ENCODE measurements at regions not wholly inside any gene's neighbourhood (a gene's known extent, or its start where the extent isn't known, plus 50 kb on each side); places are given as distances from the start of the nearest gene placed in this dataset.

- DNase-seq (ENCODE audit: low read depth, low spot score) (no peak), ATAC-seq (no peak)
- H3K9me3 ChIP-seq (ENCODE audit: control insufficient read depth, insufficient read depth, low read depth, low read length): no peaks in the 10 kb centered on the region
- no TSS peak for BruUV-seq (replicated peaks)
- no peaks in the 10 kb centered on the region for H3K27me3 ChIP-seq (ENCODE audit: control insufficient read depth, insufficient read depth, low read length)
- H3K4me1 ChIP-seq (ENCODE audit: control insufficient read depth, insufficient read depth, low read length): no peaks in the 10 kb centered on the region
- intact Hi-C loops (cut with micrococcal nuclease; ENCODE audit: unreplicated experiment): no loop called here
- in situ Hi-C loops (cut with HindIII; ENCODE audit: low pct_unique_long_range_greater_than_20kb, low sequenced_read_pairs): no loop called here
- H3K36me3 ChIP-seq (ENCODE audit: control insufficient read depth, insufficient read depth, low read length): no peaks in the 10 kb centered on the region
- CTCF ChIA-PET: no interaction called here
- TF ChIP-seq REST (IDR thresholded peaks at IDR 0.05; ENCODE audit: insufficient read depth in 1 of 2, low read depth in 2 of 2, low read length in 1 of 2): no peak
- TF ChIP-seq CTCF (IDR thresholded peaks at IDR 0.05): no peak
- TF ChIP-seq POLR2AphosphoS5 (IDR thresholded peaks at IDR 0.05; ENCODE audit: low read depth, low read length): no peak
- TF ChIP-seq TCF7L2 (IDR thresholded peaks at IDR 0.05; ENCODE audit: low read depth, low read length): no peak
- TF ChIP-seq SIN3A (IDR thresholded peaks at IDR 0.05; ENCODE audit: borderline replicate concordance, insufficient read depth, low read depth, low read length): no peak
- no peak overlapping the region for H3K4me3 ChIP-seq (ENCODE audit: low read depth in 2 of 2, low read length in 2 of 2)
- no peak overlapping the region for H3K27ac ChIP-seq (ENCODE audit: low read length)
- POLR2A ChIA-PET: no interaction called here
Measured at GRCh38 chr4:31124008-31124585, 403.9 kb downstream of the PCDH7 start.

DNA sequence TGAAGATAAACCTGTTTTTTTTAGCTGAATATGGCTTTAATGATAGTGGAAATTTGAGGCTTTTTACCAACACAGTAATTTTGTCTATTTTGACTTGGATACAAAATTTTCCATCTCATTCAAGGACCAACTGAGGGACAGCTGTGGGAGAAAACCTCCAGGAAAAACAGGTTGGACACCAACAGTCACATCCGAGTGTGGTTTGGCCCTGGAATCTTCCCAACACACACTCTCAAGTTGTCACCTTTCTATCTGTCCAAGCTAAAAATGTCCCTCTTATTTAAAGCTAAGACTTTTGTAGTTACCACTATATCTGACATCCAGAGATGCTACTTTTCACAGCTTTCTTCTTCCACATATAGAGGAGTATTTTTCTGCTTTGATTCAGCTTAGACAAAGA, 404.9 kb downstream of the PCDH7 start:
- intact Hi-C loops (cut with micrococcal nuclease; ENCODE audit: unreplicated experiment) (no loop called here), in situ Hi-C loops (cut with HindIII; ENCODE audit: low pct_unique_long_range_greater_than_20kb, low sequenced_read_pairs) (no loop called here)
- H3K4me1 ChIP-seq (ENCODE audit: control insufficient read depth, insufficient read depth, low read length): no peaks in the 10 kb centered on the region
- H3K4me3 ChIP-seq (ENCODE audit: low read depth in 2 of 2, low read length in 2 of 2): no peak overlapping the region
- BruUV-seq (replicated peaks): no TSS peak
- DNase-seq (ENCODE audit: low read depth, low spot score) (no peak), ATAC-seq (no peak)
- POLR2A ChIA-PET: no interaction called here
- H3K27me3 ChIP-seq (ENCODE audit: control insufficient read depth, insufficient read depth, low read length): no peaks in the 10 kb centered on the region
- no peak for TF ChIP-seq CTCF (IDR thresholded peaks at IDR 0.05)
- TF ChIP-seq REST (IDR thresholded peaks at IDR 0.05; ENCODE audit: insufficient read depth in 1 of 2, low read depth in 2 of 2, low read length in 1 of 2): no peak
- TF ChIP-seq POLR2AphosphoS5 (IDR thresholded peaks at IDR 0.05; ENCODE audit: low read depth, low read length): no peak
- no peak for TF ChIP-seq TCF7L2 (IDR thresholded peaks at IDR 0.05; ENCODE audit: low read depth, low read length)
- no peak for TF ChIP-seq SIN3A (IDR thresholded peaks at IDR 0.05; ENCODE audit: borderline replicate concordance, insufficient read depth, low read depth, low read length)
- H3K36me3 ChIP-seq (ENCODE audit: control insufficient read depth, insufficient read depth, low read length): no peaks in the 10 kb centered on the region
- no peaks in the 10 kb centered on the region for H3K9me3 ChIP-seq (ENCODE audit: control insufficient read depth, insufficient read depth, low read depth, low read length)
- CTCF ChIA-PET: no interaction called here
- no peak overlapping the region for H3K27ac ChIP-seq (ENCODE audit: low read length)

Measured in Panc1 (cell line).